Esophagus squamous epithelium (tissue), 5 donors: ENCODE measurements at regions not wholly inside any gene's neighbourhood (a gene's known extent, or its start where the extent isn't known, plus 50 kb on each side); places are given as distances from the start of the nearest gene placed in this dataset.

ENCODE experiments used
- DNase-seq: peaks from one replicate; lab custom pipeline; 2025; lab: John Stamatoyannopoulos, UW
- H3K27ac ChIP-seq, 4 donors: fragments of 200-600 bp; sonication (generic); one replicate each; pipeline ENCODE4 v1.5.1; 2016 to 2019; ENCODE audit warnings: mild to moderate bottlenecking in 1 of 4
- H3K27me3 ChIP-seq, 4 donors: fragments of 200-600 bp; sonication (generic); 1 replicate in 3 of 4; 2 replicates in 1 of 4; pipeline versions ENCODE4 v1.5.1 to v1.6.0; 2017 to 2021; ENCODE audit warnings: antibody characterized with exemption in 1 of 4
- H3K36me3 ChIP-seq, 3 donors: fragments of 200-600 bp; sonication (generic); one replicate each; pipeline ENCODE4 v1.5.1; 2016 to 2019
- H3K4me1 ChIP-seq, 3 donors: fragments of 200-600 bp; sonication (generic); one replicate each; pipeline ENCODE4 v1.5.1; 2017 to 2019
- H3K4me3 ChIP-seq, 4 donors: fragments of 200-600 bp; sonication (generic); 1 replicate in 3 of 4; 2 replicates in 1 of 4; pipeline ENCODE4 v1.5.1; 2016 to 2019; ENCODE audit warnings: mild to moderate bottlenecking in 2 of 4, moderate library complexity in 1 of 4
- H3K9me3 ChIP-seq, 3 donors: fragments of 200-600 bp; sonication (generic); one replicate each; pipeline ENCODE4 v1.5.1; 2016 to 2019
- CTCF ChIP-seq, 6 experiments: fragments of 450-650 bp in 4 of 6; fragments of 200-600 bp in 2 of 6; sonication (generic) in 2 of 6; IDR thresholded peaks; one replicate each; pipeline ENCODE4 v1.5.1; 2016 to 2019; ENCODE audit warnings: antibody characterized with exemption in 6 of 6, mild to moderate bottlenecking in 4 of 6, moderate library complexity in 4 of 6
- POLR2A ChIP-seq, 4 donors: fragments of 450-650 bp; IDR thresholded peaks; one replicate each; pipeline ENCODE4 v1.6.1; 2017; ENCODE audit warnings: antibody characterized with exemption in 4 of 4, mild to moderate bottlenecking in 4 of 4, moderate library complexity in 3 of 4
- WGBS, 2 donors: methylation state at CpG; one replicate each; pipeline ENCODE4 v1.1.5; 2018; 5-methylcytosine and 5-hydroxymethylcytosine counted together
- intact Hi-C: fragments of 100-400 bp; cut with DNase I; formaldehyde crosslinking; loops from one replicate; pipeline ENCODE4 v1.15.0; 2022
- donor health status: DM: yes; HTN: yes; CAD: no.

DNA sequence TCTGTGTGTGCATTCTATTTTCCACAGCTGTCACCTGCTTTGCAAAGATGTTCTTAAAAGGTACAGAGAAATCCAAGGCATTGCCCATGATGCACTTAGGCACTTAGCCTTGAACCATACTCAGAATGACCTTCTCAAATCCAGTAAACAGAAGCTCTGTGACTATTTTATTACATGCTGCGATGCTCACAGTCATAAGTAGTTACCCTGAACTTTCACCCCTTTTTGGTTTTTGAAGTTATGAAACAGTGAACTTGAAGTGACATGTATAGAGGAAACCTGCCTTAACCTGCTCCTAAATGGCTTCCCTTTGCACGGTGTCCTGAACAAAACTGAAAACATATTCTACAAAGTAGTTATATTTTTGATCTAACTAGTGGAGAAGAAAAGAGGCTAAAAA lies 100.4 kb downstream of the SLC10A2 start:
- TF ChIP-seq POLR2A (IDR thresholded peaks at IDR 0.05): no peak
- Histone ChIP-seq H3K4me3 (no peak overlapping the region), H3K27ac (peak overlapping the region in 2 of 4 donors; percentile 30 to 55), H3K4me1 (peaks cover 0 to 14% (median 4%) of the 10 kb centered on the region in 3 donors), H3K9me3 (no peaks in the 10 kb centered on the region), H3K36me3 (no peaks in the 10 kb centered on the region), H3K27me3 (no peaks in the 10 kb centered on the region)
- DNase-seq: no peak
- 17 to 24% methylated on average over 2 of the region's 2 CpGs for whole genome bisulfite sequencing, 2 donors
- intact Hi-C loops: no loop called here

DNA sequence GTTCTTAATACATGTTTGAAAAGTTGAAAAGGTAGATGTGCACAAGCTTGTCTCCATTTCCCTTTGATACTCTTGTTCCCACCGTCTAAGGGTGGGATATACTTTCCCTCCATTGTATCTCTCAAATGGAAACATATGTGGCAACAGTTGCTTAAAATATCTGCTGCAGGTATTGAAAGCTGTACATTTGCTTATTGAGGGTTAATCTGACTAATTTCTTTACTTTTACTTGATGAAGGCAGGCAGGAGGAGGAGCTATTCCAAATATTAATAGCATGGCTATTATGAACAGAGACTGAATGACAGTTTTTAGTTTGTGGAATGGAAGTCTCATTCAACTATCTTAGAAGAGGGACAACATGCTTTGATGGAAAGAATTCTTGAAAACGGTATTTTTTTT lies 103.8 kb downstream of the SLC10A2 start:
- TF ChIP-seq POLR2A (IDR thresholded peaks at IDR 0.05): no peak
- no peak for TF ChIP-seq CTCF (IDR thresholded peaks at IDR 0.05)
- DNase-seq: no peak
- no peaks in the 10 kb centered on the region for H3K27me3 ChIP-seq
- intact Hi-C loops: no loop called here
- H3K27ac ChIP-seq: no peak overlapping the region
- H3K4me1 ChIP-seq: peaks cover 0 to 14% (median 4%) of the 10 kb centered on the region in 3 donors
- H3K36me3 ChIP-seq: no peaks in the 10 kb centered on the region
- no peak overlapping the region for H3K4me3 ChIP-seq
- 57 to 66% methylated on average over 2 of the region's 2 CpGs for WGBS, 2 donors
- no peaks in the 10 kb centered on the region for H3K9me3 ChIP-seq

DNA sequence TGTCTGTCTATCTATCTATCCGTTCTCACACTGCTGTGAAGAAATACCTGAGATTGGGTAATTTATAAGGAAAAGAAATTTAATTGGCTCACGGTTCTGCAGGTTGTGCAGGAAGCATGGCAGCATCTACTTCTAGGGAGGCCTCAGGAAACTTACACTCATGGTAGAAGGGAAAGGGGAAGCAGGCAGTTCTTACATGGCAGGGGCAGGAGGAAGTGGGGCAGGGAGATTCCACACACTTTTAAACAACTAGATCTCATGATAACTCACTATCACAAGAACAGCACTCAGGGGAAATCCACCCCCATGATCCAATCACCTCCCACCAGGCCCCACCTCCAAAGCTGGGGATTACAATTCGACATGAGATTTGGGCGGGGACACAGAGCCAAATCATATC lies 105.3 kb downstream of the SLC10A2 start:
- no peaks in the 10 kb centered on the region for H3K9me3 ChIP-seq
- H3K27me3 ChIP-seq: no peaks in the 10 kb centered on the region
- WGBS, 2 donors: 77 to 85% methylated on average over 4 of the region's 4 CpGs
- H3K27ac ChIP-seq: no peak overlapping the region
- no peak overlapping the region for H3K4me3 ChIP-seq
- H3K4me1 ChIP-seq: peaks cover 0 to 8% (median 0%) of the 10 kb centered on the region in 3 donors
- TF ChIP-seq CTCF (IDR thresholded peaks at IDR 0.05) (no peak), POLR2A (IDR thresholded peaks at IDR 0.05) (no peak)
- DNase-seq: no peak
- intact Hi-C loops: no loop called here
- H3K36me3 ChIP-seq: no peaks in the 10 kb centered on the region

DNA sequence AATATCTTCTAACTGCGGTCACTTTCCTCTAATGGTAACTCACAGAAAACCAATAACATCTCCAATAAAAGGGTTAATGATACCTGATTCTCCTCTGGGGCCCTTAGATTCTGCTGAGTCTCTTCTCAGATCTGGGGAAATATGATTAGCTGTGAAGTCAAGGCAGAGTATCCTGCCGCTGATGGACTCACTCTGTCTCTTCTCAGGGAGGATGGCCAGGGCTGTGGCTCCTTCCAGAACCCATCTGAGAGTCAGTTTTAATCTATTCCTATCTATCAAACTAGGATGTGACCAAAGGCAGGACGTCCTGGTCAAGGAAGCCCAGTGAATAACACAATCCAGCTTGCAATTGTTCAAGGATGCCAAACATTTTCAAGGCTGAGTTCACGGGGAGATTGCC lies 109.8 kb downstream of the SLC10A2 start:
- no peaks in the 10 kb centered on the region for H3K9me3 ChIP-seq
- H3K27me3 ChIP-seq: no peaks in the 10 kb centered on the region
- H3K4me3 ChIP-seq: no peak overlapping the region
- H3K27ac ChIP-seq: no peak overlapping the region
- TF ChIP-seq POLR2A (IDR thresholded peaks at IDR 0.05) (no peak), CTCF (IDR thresholded peaks at IDR 0.05) (no peak)
- no peaks in the 10 kb centered on the region for H3K36me3 ChIP-seq
- H3K4me1 ChIP-seq: no peaks in the 10 kb centered on the region
- 64 to 71% methylated on average over 4 of the region's 4 CpGs for WGBS, 2 donors
- intact Hi-C loops: no loop called here
- no peak for DNase-seq

- H3K36me3 ChIP-seq: no peaks in the 10 kb centered on the region
- no peak overlapping the region for H3K4me3 ChIP-seq
- H3K27me3 ChIP-seq: no peaks in the 10 kb centered on the region
- DNase-seq: no peak
- no peaks in the 10 kb centered on the region for H3K4me1 ChIP-seq
- intact Hi-C loops: no loop called here
- H3K9me3 ChIP-seq: no peaks in the 10 kb centered on the region
- 86 to 87% methylated on average over 3 of the region's 3 CpGs for WGBS, 2 donors
- TF ChIP-seq CTCF (IDR thresholded peaks at IDR 0.05) (no peak), POLR2A (IDR thresholded peaks at IDR 0.05) (no peak)
- no peak overlapping the region for H3K27ac ChIP-seq
Measured at GRCh38 chr13:102954350-102954749, 108.5 kb downstream of the ERCC5 start.

DNA sequence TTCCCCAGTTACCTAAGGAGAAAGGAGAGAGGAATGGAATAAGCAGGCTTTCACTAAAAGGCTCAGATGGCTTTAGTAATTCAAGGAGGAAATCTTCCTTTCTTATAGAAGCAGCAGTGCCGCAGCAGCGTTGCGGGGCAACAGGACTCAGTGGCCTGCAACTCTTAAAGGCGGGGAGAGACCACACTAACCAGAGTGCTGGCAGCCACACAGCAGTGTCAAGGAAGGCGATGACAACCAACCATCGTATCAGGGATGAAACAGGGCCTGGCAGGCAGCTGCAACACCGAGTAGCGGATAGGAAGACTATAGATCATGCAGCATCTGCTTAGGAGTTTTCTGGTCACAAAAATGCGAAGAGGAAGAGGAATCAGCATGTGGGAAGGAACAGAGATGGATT lies 106.0 kb downstream of the ERCC5 start:
- H3K36me3 ChIP-seq: no peaks in the 10 kb centered on the region

More for the DNA sequence above, 106.0 kb downstream of the ERCC5 start:
- peaks cover 0 to 13% (median 0%) of the 10 kb centered on the region in 3 donors for H3K4me1 ChIP-seq
- no peak for DNase-seq
- H3K9me3 ChIP-seq: no peaks in the 10 kb centered on the region
- intact Hi-C loops: no loop called here
- no peaks in the 10 kb centered on the region for H3K27me3 ChIP-seq
- H3K27ac ChIP-seq: no peak overlapping the region
- 85 to 90% methylated on average over 9 of the region's 9 CpGs for WGBS, 2 donors
- no peak overlapping the region for H3K4me3 ChIP-seq
- TF ChIP-seq CTCF (IDR thresholded peaks at IDR 0.05): no peak
- TF ChIP-seq POLR2A (IDR thresholded peaks at IDR 0.05): no peak
